Heart left ventricle (tissue), 16 donors: ENCODE measurements at regions not wholly inside any gene's neighbourhood (a gene's known extent, or its start where the extent isn't known, plus 50 kb on each side); places are given as distances from the start of the nearest gene placed in this dataset.
A peak's percentile ranks its signal among the peaks of the same experiment; 100 is the strongest.

Experiments used
- ATAC-seq, 4 donors: fragments of 200-7000 bp; cut with Tn5 transposase; one replicate each; pipeline ENCODE4 v1.9.1; 2020 to 2022; ENCODE audit warnings: moderate library complexity in 4 of 4, mild to moderate bottlenecking in 3 of 4, moderate number of reproducible peaks in 1 of 4
- DNase-seq, 5 donors: peaks; one replicate each; pipeline ENCODE4 v3.0.0-alpha.2; 2020
- H3K27ac ChIP-seq, 12 donors: fragments of 200-600 bp; sonication (generic) in 4 of 12; one replicate each; pipeline versions ENCODE4 v1.5.0 to v1.8.0; 2016 to 2022; ENCODE audit warnings: mild to moderate bottlenecking in 2 of 12
- H3K27me3 ChIP-seq, 9 donors: fragments of 200-600 bp; sonication (generic) in 2 of 9; one replicate each; pipeline versions ENCODE4 v1.5.1 to v1.8.0; 2016 to 2022; ENCODE audit warnings: mild to moderate bottlenecking in 3 of 9
- H3K36me3 ChIP-seq, 9 donors: fragments of 200-600 bp; sonication (generic) in 2 of 9; one replicate each; pipeline versions ENCODE4 v1.5.0 to v1.8.0; 2018 to 2022; ENCODE audit warnings: mild to moderate bottlenecking in 2 of 9
- H3K4me1 ChIP-seq, 12 donors: fragments of 200-600 bp; sonication (generic) in 4 of 12; one replicate each; pipeline versions ENCODE4 v1.5.0 to v1.8.0; 2016 to 2022; ENCODE audit warnings: mild to moderate bottlenecking in 3 of 12
- H3K4me3 ChIP-seq, 12 donors: fragments of 200-600 bp; sonication (generic) in 4 of 12; one replicate each; pipeline versions ENCODE4 v1.5.0 to v1.8.0; 2017 to 2022; ENCODE audit warnings: mild to moderate bottlenecking in 9 of 12, moderate library complexity in 4 of 12
- H3K9me3 ChIP-seq, 12 donors: fragments of 200-600 bp; sonication (generic) in 4 of 12; one replicate each; pipeline versions ENCODE4 v1.5.0 to v1.8.0; 2016 to 2022; ENCODE audit warnings: mild to moderate bottlenecking in 1 of 12
- CTCF ChIP-seq, 12 donors: fragments of 200-600 bp; sonication (generic) in 4 of 12; IDR thresholded peaks; one replicate each; pipeline versions ENCODE4 v1.5.0 to v1.8.0; 2018 to 2022; ENCODE audit warnings: antibody characterized with exemption in 12 of 12, mild to moderate bottlenecking in 5 of 12
- POLR2A ChIP-seq, 2 donors: fragments of 450-650 bp; IDR thresholded peaks; one replicate each; pipeline ENCODE4 v1.6.1; 2017; ENCODE audit warnings: antibody characterized with exemption in 2 of 2, mild to moderate bottlenecking in 2 of 2, moderate library complexity in 2 of 2
- WGBS, 4 donors: extraction: QIAGEN DNeasy Blood & Tissue Kit in 2 of 4; methylation state at CpG; one replicate each; pipeline versions ENCODE4 v1.1.5 to v1.1.7; 2013 to 2018; 5-methylcytosine and 5-hydroxymethylcytosine counted together
- intact Hi-C, 10 donors: fragments of 100-400 bp; cut with DNase I; formaldehyde crosslinking; loops; one replicate each; pipeline versions ENCODE4 v1.11.1 to v1.14.2; 2022
- donor health status: ischemic (EF 13 %, LVEDD 7.1; RV severe dilation, severe dysfunction).
- donor health status: healthy with polysubstance abuse.
- donor health status: DM: no; HTN: yes; CAD: no.
- donor health status: DM: no; HTN: no; CAD: no.
- donor health status: ischemic (EF 25% LVEDD 6.9; RV normal size, moderate dysfunction).
- donor health status: ischemic (EF 25% LVEDD 5.7; RV mildly dilated, moderate dysfunction).
- donor health status: healthy.
- donor health status: DM: yes; HTN: yes; CAD: no.
- donor health status: ischemic (EF 35%, LVEDD 5.7; RV mildly dilated, moderate dysfunction).
- donor health status: nonischemic (EF 11% LVEDD 7.7; RV severe dilation, severe dysfunction).
- donor health status: DM: yes; HTN: yes; CAD: no.
- donor health status: PGD.
- donor health status: ischemic (EF 29% LVEDD 5.4; RV normal size, mild dysfunction).
- donor health status: nonischemic (EF 23%, LVEDD 6.1; RV moderate dilation, normal function).

- ATAC-seq, result no peak
- WGBS, 4 donors, result 86 to 93% (median 90%) methylated on average over 2 of the region's 2 CpGs
- intact Hi-C loops, result no loop called here
Measured at GRCh38 chr16:55052348-55052734, 121.7 kb downstream of the IRX5 start.

GRCh38 chr16:55052741-55053415 is 122.2 kb downstream of the IRX5 start:
- no peak overlapping the region for H3K27ac ChIP-seq
- intact Hi-C loops, result no loop called here
- peaks cover 0 to 6% (median 0%) of the 10 kb centered on the region in 12 donors for H3K9me3 ChIP-seq
- 80 to 84% (median 82%) methylated on average over 10 to 11 of the region's 11 CpGs for WGBS, 4 donors
- no peak for ATAC-seq
- no peak overlapping the region for H3K4me3 ChIP-seq
- peaks cover 0 to 11% (median 5%) of the 10 kb centered on the region in 12 donors for H3K4me1 ChIP-seq
- no peaks in the 10 kb centered on the region for H3K36me3 ChIP-seq
- H3K27me3 ChIP-seq, result peaks cover 0 to 45% (median 14%) of the 10 kb centered on the region in 9 donors
- DNase-seq, result no peak
- TF ChIP-seq POLR2A (IDR thresholded peaks at IDR 0.05), result no peak

More at GRCh38 chr16:55052348-55052734, 121.7 kb downstream of the IRX5 start:
- TF ChIP-seq POLR2A (IDR thresholded peaks at IDR 0.05), result no peak
- TF ChIP-seq CTCF (IDR thresholded peaks at IDR 0.05), result no peak
- Histone ChIP-seq H3K27me3 (peaks cover 0 to 41% (median 14%) of the 10 kb centered on the region in 9 donors), H3K4me3 (no peak overlapping the region), H3K27ac (no peak overlapping the region), H3K9me3 (peaks cover 0 to 6% (median 0%) of the 10 kb centered on the region in 12 donors), H3K4me1 (peaks cover 0 to 11% (median 5%) of the 10 kb centered on the region in 12 donors), H3K36me3 (no peaks in the 10 kb centered on the region)
- DNase-seq, result no peak

GRCh38 chr16:55055262-55055661 is 124.6 kb downstream of the IRX5 start:
- WGBS, 4 donors, result 84 to 90% (median 87%) methylated on average over 3 of the region's 3 CpGs
- no peaks in the 10 kb centered on the region for H3K36me3 ChIP-seq
- H3K27ac ChIP-seq, result no peak overlapping the region
- TF ChIP-seq POLR2A (IDR thresholded peaks at IDR 0.05) (no peak), CTCF (IDR thresholded peaks at IDR 0.05) (no peak)
- peaks cover 0 to 45% (median 14%) of the 10 kb centered on the region in 9 donors for H3K27me3 ChIP-seq
- DNase-seq (no peak), ATAC-seq (no peak)
- intact Hi-C loops, result no loop called here
- H3K9me3 ChIP-seq, result peaks cover 0 to 6% (median 0%) of the 10 kb centered on the region in 12 donors
- H3K4me3 ChIP-seq, result no peak overlapping the region
- peaks cover 0 to 11% (median 5%) of the 10 kb centered on the region in 12 donors for H3K4me1 ChIP-seq

- Histone ChIP-seq H3K27me3 (peaks cover 0 to 45% (median 14%) of the 10 kb centered on the region in 9 donors), H3K27ac (no peak overlapping the region), H3K36me3 (no peaks in the 10 kb centered on the region), H3K9me3 (peaks cover 0 to 6% (median 0%) of the 10 kb centered on the region in 12 donors), H3K4me1 (peaks cover 0 to 11% (median 5%) of the 10 kb centered on the region in 12 donors), H3K4me3 (peak overlapping the region; percentile 13 to 52 (median 38))
- WGBS, 4 donors, result 4 to 10% (median 6%) methylated on average over 38 to 64 of the region's 64 CpGs
- TF ChIP-seq CTCF (IDR thresholded peaks at IDR 0.05) (peak in 2 of 12 donors; percentile 19 to 27), POLR2A (IDR thresholded peaks at IDR 0.05) (no peak)
- ATAC-seq, result peak in 3 of 4 donors; percentile 13 to 58 (median 48)
- intact Hi-C loops, result no loop called here
- peak in 1 of 5 donors; percentile 34 for DNase-seq
Measured at GRCh38 chr16:55056585-55057401, 126.1 kb downstream of the IRX5 start.
